Transverse colon (tissue), 4 donors: ENCODE measurements at regions not wholly inside any gene's neighbourhood (a gene's known extent, or its start where the extent isn't known, plus 50 kb on each side); places are given as distances from the start of the nearest gene placed in this dataset.

Experiments
- POLR2A ChIP-seq: fragments of 450-650 bp; IDR thresholded peaks from one replicate; pipeline ENCODE4 v1.6.1; 2016; ENCODE audit warnings: antibody characterized with exemption, mild to moderate bottlenecking, moderate library complexity
- POLR2AphosphoS5 ChIP-seq, 3 donors: sonication (generic); formaldehyde crosslinking; IDR thresholded peaks; one replicate each; pipeline ENCODE4 v1.6.1; 2016; ENCODE audit warnings: antibody characterized with exemption in 3 of 3
- TF ChIP-seq, protein P1 (sequence below), 5 experiments: fragments of 200-600 bp in 3 of 5; fragments of 450-650 bp in 2 of 5; sonication (generic) in 3 of 5; IDR thresholded peaks; 1 replicate in 2 of 5; 2 replicates in 3 of 5; pipeline ENCODE4 v1.5.1; 2016 to 2017; ENCODE audit warnings: antibody characterized with exemption in 5 of 5, inconsistent platforms in 3 of 5, mild to moderate bottlenecking in 2 of 5, moderate library complexity in 1 of 5

DNA sequence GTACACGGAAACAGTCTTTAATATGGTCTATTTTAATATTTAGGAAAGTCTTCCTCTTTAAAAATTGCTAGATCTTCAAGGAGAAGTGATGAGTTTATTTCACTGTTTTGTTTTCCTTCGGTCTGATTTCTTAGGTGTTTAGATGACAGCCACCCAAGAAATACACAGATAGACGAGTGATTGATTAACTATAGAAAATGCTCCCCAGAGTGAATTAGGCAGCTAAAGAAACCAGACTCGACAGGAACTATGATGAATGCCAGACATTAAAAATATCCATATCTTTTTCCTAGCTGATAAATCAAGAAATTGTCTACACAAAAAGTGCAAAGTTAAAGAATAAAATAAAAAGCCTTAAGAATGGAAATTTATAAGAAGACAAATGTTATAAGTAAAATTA is 888.7 kb upstream of the CNTNAP5 start:
- TF ChIP-seq POLR2A (no peak), POLR2AphosphoS5 (IDR thresholded peaks at IDR 0.05) (no peak)
- TF ChIP-seq, protein P1, sequence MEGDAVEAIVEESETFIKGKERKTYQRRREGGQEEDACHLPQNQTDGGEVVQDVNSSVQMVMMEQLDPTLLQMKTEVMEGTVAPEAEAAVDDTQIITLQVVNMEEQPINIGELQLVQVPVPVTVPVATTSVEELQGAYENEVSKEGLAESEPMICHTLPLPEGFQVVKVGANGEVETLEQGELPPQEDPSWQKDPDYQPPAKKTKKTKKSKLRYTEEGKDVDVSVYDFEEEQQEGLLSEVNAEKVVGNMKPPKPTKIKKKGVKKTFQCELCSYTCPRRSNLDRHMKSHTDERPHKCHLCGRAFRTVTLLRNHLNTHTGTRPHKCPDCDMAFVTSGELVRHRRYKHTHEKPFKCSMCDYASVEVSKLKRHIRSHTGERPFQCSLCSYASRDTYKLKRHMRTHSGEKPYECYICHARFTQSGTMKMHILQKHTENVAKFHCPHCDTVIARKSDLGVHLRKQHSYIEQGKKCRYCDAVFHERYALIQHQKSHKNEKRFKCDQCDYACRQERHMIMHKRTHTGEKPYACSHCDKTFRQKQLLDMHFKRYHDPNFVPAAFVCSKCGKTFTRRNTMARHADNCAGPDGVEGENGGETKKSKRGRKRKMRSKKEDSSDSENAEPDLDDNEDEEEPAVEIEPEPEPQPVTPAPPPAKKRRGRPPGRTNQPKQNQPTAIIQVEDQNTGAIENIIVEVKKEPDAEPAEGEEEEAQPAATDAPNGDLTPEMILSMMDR (IDR thresholded peaks at IDR 0.05): no peak
